OCI-LY1 (cell line): ENCODE measurements at regions not wholly inside any gene's neighbourhood (a gene's known extent, or its start where the extent isn't known, plus 50 kb on each side); places are given as distances from the start of the nearest gene placed in this dataset.

ENCODE experiments used
- H2AFZ ChIP-seq: fragments of 200-600 bp; sonication (generic), shearing (Covaris generic); 2 replicates; pipeline ENCODE4 v1.6.0; 2014; ENCODE audit warnings: antibody characterized with exemption, mild to moderate bottlenecking, low read length
- H3F3A ChIP-seq: fragments of 200-600 bp; sonication (generic), shearing (Covaris generic); 2 replicates; pipeline ENCODE4 v1.6.0; 2014; ENCODE audit warnings: mild to moderate bottlenecking, antibody characterized with exemption, low read length, moderate library complexity; ENCODE audit not compliant: insufficient read depth
- H3K27ac ChIP-seq: fragments of 200-600 bp; sonication (generic); 2 replicates; pipeline ENCODE4 v1.5.1; 2014; ENCODE audit warnings: low read length, mixed run types, mild to moderate bottlenecking, low read depth; ENCODE audit not compliant: poor library complexity, severe bottlenecking
- H3K27me3 ChIP-seq: fragments of 200-600 bp; sonication (generic); 2 replicates; pipeline ENCODE4 v1.6.0; 2014; ENCODE audit warnings: antibody characterized with exemption, mild to moderate bottlenecking, low read length, moderate library complexity; ENCODE audit not compliant: insufficient read depth
- H3K36me3 ChIP-seq: fragments of 200-600 bp; sonication (generic); 2 replicates; pipeline ENCODE4 v1.6.1; 2014; ENCODE audit warnings: mild to moderate bottlenecking, antibody characterized with exemption, low read length, moderate library complexity, mixed read lengths; ENCODE audit not compliant: insufficient read depth
- H3K4me1 ChIP-seq: fragments of 200-600 bp; sonication (generic); 2 replicates; pipeline ENCODE4 v1.5.1; 2014; ENCODE audit warnings: mild to moderate bottlenecking, low read length, moderate library complexity; ENCODE audit not compliant: insufficient read depth, severe bottlenecking
- H3K4me2 ChIP-seq: fragments of 200-600 bp; sonication (generic), shearing (Covaris generic); 2 replicates; pipeline ENCODE4 v1.6.1; 2014; ENCODE audit warnings: low read length
- H3K4me3 ChIP-seq: fragments of 200-600 bp; sonication (generic); 2 replicates; pipeline ENCODE4 v1.5.1; 2014; ENCODE audit warnings: low read length, low read depth, mild to moderate bottlenecking, mixed read lengths; ENCODE audit not compliant: poor library complexity, severe bottlenecking
- H3K79me2 ChIP-seq: fragments of 200-600 bp; shearing (Covaris generic); 2 replicates; pipeline ENCODE4 v1.6.1; 2016; ENCODE audit warnings: mixed run types, low read length, mixed read lengths; ENCODE audit not compliant: insufficient read depth
- H3K9ac ChIP-seq: fragments of 200-600 bp; sonication (generic), shearing (Covaris generic); 2 replicates; pipeline ENCODE4 v1.6.1; 2014; ENCODE audit warnings: mild to moderate bottlenecking, low read length, mixed read lengths
- H3K9me2 ChIP-seq: fragments of 200-600 bp; sonication (generic), shearing (Covaris generic); 2 replicates; pipeline ENCODE4 v1.6.1; 2014; ENCODE audit warnings: low read depth, mild to moderate bottlenecking, low read length, mixed read lengths
- H3K9me3 ChIP-seq: fragments of 200-600 bp; shearing (Covaris generic); 2 replicates; pipeline ENCODE4 v1.6.1; 2014; ENCODE audit warnings: low read length, mixed read lengths
- H4K20me1 ChIP-seq: fragments of 200-600 bp; sonication (generic), shearing (Covaris generic); 2 replicates; pipeline ENCODE4 v1.6.0; 2016; ENCODE audit warnings: mild to moderate bottlenecking, low read length; ENCODE audit not compliant: insufficient read depth
- EZH2 ChIP-seq: fragments of 200-600 bp; sonication (generic), shearing (Covaris generic); IDR thresholded peaks from 2 replicates; pipeline ENCODE4 v1.8.0; 2017; ENCODE audit warnings: borderline replicate concordance, mixed run types, mild to moderate bottlenecking, antibody characterized with exemption, low read length, moderate library complexity, mixed read lengths
- TF ChIP-seq, protein P1 (sequence below): fragments of 200-600 bp; sonication (generic), shearing (Covaris generic); IDR thresholded peaks from 2 replicates; pipeline ENCODE4 v1.5.1; 2017; ENCODE audit warnings: mild to moderate bottlenecking, antibody characterized with exemption, low read length, moderate library complexity, mixed read lengths

DNA sequence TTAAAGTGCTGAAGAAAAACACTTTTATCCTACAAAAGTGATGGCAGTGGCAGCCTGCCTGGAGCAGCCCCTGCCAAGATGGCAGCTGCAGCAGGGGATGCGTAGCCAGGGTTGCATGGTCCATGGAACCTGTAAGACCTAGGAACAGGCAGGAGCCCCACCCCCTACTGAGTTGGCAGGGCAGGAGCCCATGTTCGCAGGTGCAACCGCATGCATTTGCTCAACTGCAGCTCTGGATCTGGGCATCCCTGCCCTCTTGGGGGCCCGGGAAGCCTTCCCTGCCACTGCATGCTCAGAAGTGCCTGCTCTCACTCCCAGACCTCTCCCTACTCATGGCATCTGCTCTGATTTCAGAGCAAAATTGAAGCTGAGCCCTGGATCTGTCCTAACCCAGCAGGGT lies 779.6 kb downstream of the CDH18 start:
- no peaks in the 10 kb centered on the region for H3F3A ChIP-seq

DNA sequence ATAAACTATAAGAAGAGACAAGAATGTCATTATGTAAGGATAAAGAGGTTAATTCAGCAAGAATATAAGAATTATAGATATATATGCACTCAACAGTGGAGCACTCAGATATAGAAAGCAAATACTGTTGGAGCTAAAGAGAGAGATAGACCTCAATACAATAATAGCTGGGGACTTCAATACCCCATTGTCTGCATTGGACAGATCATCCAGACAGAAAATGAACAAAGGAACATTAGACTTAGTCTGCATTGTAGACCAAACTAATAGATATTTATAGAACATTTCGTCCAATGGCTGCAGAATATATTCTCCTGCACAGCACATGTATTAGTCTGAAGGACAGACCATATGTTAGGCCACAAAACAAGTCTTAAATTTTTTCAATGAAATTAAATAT lies 777.1 kb downstream of the CDH18 start:
- Histone ChIP-seq H3K9me3 (no peaks in the 10 kb centered on the region), H4K20me1 (no peaks in the 10 kb centered on the region), H3K9me2 (no peaks in the 10 kb centered on the region), H2AFZ (no peak overlapping the region), H3K79me2 (no peaks in the 10 kb centered on the region), H3K27me3 (no peaks in the 10 kb centered on the region), H3K36me3 (no peaks in the 10 kb centered on the region), H3K27ac (no peak overlapping the region), H3K9ac (no peak overlapping the region), H3F3A (no peaks in the 10 kb centered on the region), H3K4me2 (no peak overlapping the region), H3K4me3 (no peak overlapping the region), H3K4me1 (no peaks in the 10 kb centered on the region)
- TF ChIP-seq, protein P1, sequence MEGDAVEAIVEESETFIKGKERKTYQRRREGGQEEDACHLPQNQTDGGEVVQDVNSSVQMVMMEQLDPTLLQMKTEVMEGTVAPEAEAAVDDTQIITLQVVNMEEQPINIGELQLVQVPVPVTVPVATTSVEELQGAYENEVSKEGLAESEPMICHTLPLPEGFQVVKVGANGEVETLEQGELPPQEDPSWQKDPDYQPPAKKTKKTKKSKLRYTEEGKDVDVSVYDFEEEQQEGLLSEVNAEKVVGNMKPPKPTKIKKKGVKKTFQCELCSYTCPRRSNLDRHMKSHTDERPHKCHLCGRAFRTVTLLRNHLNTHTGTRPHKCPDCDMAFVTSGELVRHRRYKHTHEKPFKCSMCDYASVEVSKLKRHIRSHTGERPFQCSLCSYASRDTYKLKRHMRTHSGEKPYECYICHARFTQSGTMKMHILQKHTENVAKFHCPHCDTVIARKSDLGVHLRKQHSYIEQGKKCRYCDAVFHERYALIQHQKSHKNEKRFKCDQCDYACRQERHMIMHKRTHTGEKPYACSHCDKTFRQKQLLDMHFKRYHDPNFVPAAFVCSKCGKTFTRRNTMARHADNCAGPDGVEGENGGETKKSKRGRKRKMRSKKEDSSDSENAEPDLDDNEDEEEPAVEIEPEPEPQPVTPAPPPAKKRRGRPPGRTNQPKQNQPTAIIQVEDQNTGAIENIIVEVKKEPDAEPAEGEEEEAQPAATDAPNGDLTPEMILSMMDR, result no peak
- TF ChIP-seq EZH2, result no peak

More for the DNA sequence above, 779.6 kb downstream of the CDH18 start:
- H3K27ac ChIP-seq, result no peak overlapping the region
- no peaks in the 10 kb centered on the region for H3K9me3 ChIP-seq
- H3K4me2 ChIP-seq, result no peak overlapping the region
- H3K4me3 ChIP-seq, result no peak overlapping the region
- no peaks in the 10 kb centered on the region for H4K20me1 ChIP-seq
- no peaks in the 10 kb centered on the region for H3K4me1 ChIP-seq
- no peak overlapping the region for H3K9ac ChIP-seq
- H2AFZ ChIP-seq, result no peak overlapping the region
- no peaks in the 10 kb centered on the region for H3K27me3 ChIP-seq
- H3K9me2 ChIP-seq, result no peaks in the 10 kb centered on the region
- H3K79me2 ChIP-seq, result no peaks in the 10 kb centered on the region
- TF ChIP-seq EZH2, result no peak
- TF ChIP-seq, protein P1, result no peak
- H3K36me3 ChIP-seq, result no peaks in the 10 kb centered on the region

DNA sequence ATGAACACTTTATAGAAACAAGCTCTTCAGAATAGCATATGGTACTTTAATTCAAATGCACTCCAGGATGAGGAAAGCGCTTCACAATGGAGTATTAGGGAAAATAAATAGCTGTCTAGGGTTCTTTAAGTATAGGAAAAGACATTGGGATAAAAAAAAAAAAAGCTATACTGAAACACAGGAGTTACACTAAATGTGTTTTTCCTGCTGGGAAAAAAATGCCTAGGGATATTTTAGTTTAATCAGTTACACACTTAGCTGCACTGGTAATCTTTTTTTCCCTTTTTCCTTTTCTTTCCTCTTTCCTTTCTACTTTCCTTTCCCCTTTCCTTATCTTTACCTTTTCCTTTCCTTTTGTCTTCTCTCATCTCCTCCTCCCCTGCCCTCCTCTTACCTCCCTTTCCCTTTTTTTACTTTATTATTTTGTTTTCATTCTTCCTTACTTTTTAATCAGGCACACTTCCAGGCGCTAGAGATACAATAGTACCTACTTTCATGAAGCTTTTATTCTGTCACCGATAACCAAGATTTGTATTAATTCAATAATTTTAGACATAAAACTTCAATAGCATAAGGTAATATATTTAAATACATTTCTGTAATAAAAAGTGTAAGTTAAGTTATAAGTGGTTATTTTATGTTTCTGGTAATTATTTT lies 758.7 kb downstream of the CDH18 start:
- Histone ChIP-seq H3K9ac (no peak overlapping the region), H3K9me2 (no peaks in the 10 kb centered on the region), H3K27ac (no peak overlapping the region), H3K36me3 (no peaks in the 10 kb centered on the region), H3K27me3 (no peaks in the 10 kb centered on the region), H4K20me1 (no peaks in the 10 kb centered on the region), H3K9me3 (no peaks in the 10 kb centered on the region), H3K4me2 (no peak overlapping the region), H3K4me3 (no peak overlapping the region), H3K4me1 (no peaks in the 10 kb centered on the region), H3K79me2 (no peaks in the 10 kb centered on the region), H3F3A (no peaks in the 10 kb centered on the region), H2AFZ (no peak overlapping the region)
- no peak for TF ChIP-seq EZH2
- TF ChIP-seq, protein P1, result no peak
